OCI-LY1 (cell line): ENCODE measurements at regions not wholly inside any gene's neighbourhood (a gene's known extent, or its start where the extent isn't known, plus 50 kb on each side); places are given as distances from the start of the nearest gene placed in this dataset.

Experiments used
- H2AFZ ChIP-seq: fragments of 200-600 bp; sonication (generic), shearing (Covaris generic); 2 replicates; pipeline ENCODE4 v1.6.0; 2014; ENCODE audit warnings: antibody characterized with exemption, mild to moderate bottlenecking, low read length
- H3F3A ChIP-seq: fragments of 200-600 bp; sonication (generic), shearing (Covaris generic); 2 replicates; pipeline ENCODE4 v1.6.0; 2014; ENCODE audit warnings: mild to moderate bottlenecking, antibody characterized with exemption, low read length, moderate library complexity; ENCODE audit not compliant: insufficient read depth
- H3K27ac ChIP-seq: fragments of 200-600 bp; sonication (generic); 2 replicates; pipeline ENCODE4 v1.5.1; 2014; ENCODE audit warnings: low read length, mixed run types, mild to moderate bottlenecking, low read depth; ENCODE audit not compliant: poor library complexity, severe bottlenecking
- H3K27me3 ChIP-seq: fragments of 200-600 bp; sonication (generic); 2 replicates; pipeline ENCODE4 v1.6.0; 2014; ENCODE audit warnings: antibody characterized with exemption, mild to moderate bottlenecking, low read length, moderate library complexity; ENCODE audit not compliant: insufficient read depth
- H3K36me3 ChIP-seq: fragments of 200-600 bp; sonication (generic); 2 replicates; pipeline ENCODE4 v1.6.1; 2014; ENCODE audit warnings: mild to moderate bottlenecking, antibody characterized with exemption, low read length, moderate library complexity, mixed read lengths; ENCODE audit not compliant: insufficient read depth
- H3K4me1 ChIP-seq: fragments of 200-600 bp; sonication (generic); 2 replicates; pipeline ENCODE4 v1.5.1; 2014; ENCODE audit warnings: mild to moderate bottlenecking, low read length, moderate library complexity; ENCODE audit not compliant: insufficient read depth, severe bottlenecking
- H3K4me2 ChIP-seq: fragments of 200-600 bp; sonication (generic), shearing (Covaris generic); 2 replicates; pipeline ENCODE4 v1.6.1; 2014; ENCODE audit warnings: low read length
- H3K4me3 ChIP-seq: fragments of 200-600 bp; sonication (generic); 2 replicates; pipeline ENCODE4 v1.5.1; 2014; ENCODE audit warnings: low read length, low read depth, mild to moderate bottlenecking, mixed read lengths; ENCODE audit not compliant: poor library complexity, severe bottlenecking
- H3K79me2 ChIP-seq: fragments of 200-600 bp; shearing (Covaris generic); 2 replicates; pipeline ENCODE4 v1.6.1; 2016; ENCODE audit warnings: mixed run types, low read length, mixed read lengths; ENCODE audit not compliant: insufficient read depth
- H3K9ac ChIP-seq: fragments of 200-600 bp; sonication (generic), shearing (Covaris generic); 2 replicates; pipeline ENCODE4 v1.6.1; 2014; ENCODE audit warnings: mild to moderate bottlenecking, low read length, mixed read lengths
- H3K9me2 ChIP-seq: fragments of 200-600 bp; sonication (generic), shearing (Covaris generic); 2 replicates; pipeline ENCODE4 v1.6.1; 2014; ENCODE audit warnings: low read depth, mild to moderate bottlenecking, low read length, mixed read lengths
- H3K9me3 ChIP-seq: fragments of 200-600 bp; shearing (Covaris generic); 2 replicates; pipeline ENCODE4 v1.6.1; 2014; ENCODE audit warnings: low read length, mixed read lengths
- H4K20me1 ChIP-seq: fragments of 200-600 bp; sonication (generic), shearing (Covaris generic); 2 replicates; pipeline ENCODE4 v1.6.0; 2016; ENCODE audit warnings: mild to moderate bottlenecking, low read length; ENCODE audit not compliant: insufficient read depth
- CTCF ChIP-seq: fragments of 200-600 bp; sonication (generic), shearing (Covaris generic); IDR thresholded peaks from 2 replicates; pipeline ENCODE4 v1.5.1; 2017; ENCODE audit warnings: mild to moderate bottlenecking, antibody characterized with exemption, low read length, moderate library complexity, mixed read lengths
- EZH2 ChIP-seq: fragments of 200-600 bp; sonication (generic), shearing (Covaris generic); IDR thresholded peaks from 2 replicates; pipeline ENCODE4 v1.8.0; 2017; ENCODE audit warnings: borderline replicate concordance, mixed run types, mild to moderate bottlenecking, antibody characterized with exemption, low read length, moderate library complexity, mixed read lengths

- Histone ChIP-seq H3K9me3 (no peaks in the 10 kb centered on the region), H2AFZ (no peak overlapping the region), H4K20me1 (no peaks in the 10 kb centered on the region), H3K36me3 (no peaks in the 10 kb centered on the region), H3K27me3 (0 out of 2 replicates have a peak, but pooled peaks cover 2% of the 10 kb centered on the region), H3K27ac (no peak overlapping the region), H3F3A (no peaks in the 10 kb centered on the region), H3K9ac (no peak overlapping the region), H3K4me2 (no peak overlapping the region), H3K4me3 (no peak overlapping the region), H3K4me1 (peaks cover 29% of the 10 kb centered on the region), H3K79me2 (no peaks in the 10 kb centered on the region), H3K9me2 (no peaks in the 10 kb centered on the region)
- TF ChIP-seq CTCF: no peak
- no peak for TF ChIP-seq EZH2
Observed at GRCh38 chr17:17406225-17406624, 70.6 kb upstream of the MED9 start.

GRCh38 chr17:17408236-17408794, 68.5 kb upstream of the MED9 start:
- no peaks in the 10 kb centered on the region for H3K9me3 ChIP-seq
- H3K4me3 ChIP-seq: no peak overlapping the region
- no peaks in the 10 kb centered on the region for H3K9me2 ChIP-seq
- no peak overlapping the region for H3K9ac ChIP-seq
- no peaks in the 10 kb centered on the region for H3F3A ChIP-seq
- no peak overlapping the region for H3K27ac ChIP-seq
- H3K4me2 ChIP-seq: no peak overlapping the region
- TF ChIP-seq EZH2 (no peak), CTCF (no peak)
- H2AFZ ChIP-seq: no peak overlapping the region
- no peaks in the 10 kb centered on the region for H4K20me1 ChIP-seq
- H3K79me2 ChIP-seq: no peaks in the 10 kb centered on the region
- peaks cover 16% of the 10 kb centered on the region for H3K4me1 ChIP-seq
- no peaks in the 10 kb centered on the region for H3K36me3 ChIP-seq
- H3K27me3 ChIP-seq: 0 out of 2 replicates have a peak, but pooled peaks cover 2% of the 10 kb centered on the region

GRCh38 chr17:17410357-17410756, 66.4 kb upstream of the MED9 start:
- H3K27ac ChIP-seq: no peak overlapping the region
- peaks cover 8% of the 10 kb centered on the region for H3K4me1 ChIP-seq

More at GRCh38 chr17:17410357-17410756, 66.4 kb upstream of the MED9 start:
- Histone ChIP-seq H3K9me2 (no peaks in the 10 kb centered on the region), H2AFZ (no peak overlapping the region), H3F3A (no peaks in the 10 kb centered on the region), H3K9ac (no peak overlapping the region), H3K79me2 (no peaks in the 10 kb centered on the region), H3K4me2 (no peak overlapping the region), H3K36me3 (no peaks in the 10 kb centered on the region; the same call in 1 of the 2 replicates), H3K4me3 (no peak overlapping the region), H4K20me1 (no peaks in the 10 kb centered on the region), H3K27me3 (peaks cover 9% of the 10 kb centered on the region; the same call in 1 of the 2 replicates), H3K9me3 (no peaks in the 10 kb centered on the region)
- TF ChIP-seq EZH2 (no peak), CTCF (no peak)
